GM12878 (cell line): ENCODE measurements at regions not wholly inside any gene's neighbourhood (a gene's known extent, or its start where the extent isn't known, plus 50 kb on each side); places are given as distances from the start of the nearest gene placed in this dataset.

Experiments
- ASH2L ChIP-seq: fragments of 300-600, 200-600 bp; sonication (generic); IDR thresholded peaks from 2 replicates; pipeline ENCODE4 v1.6.1; 2017; ENCODE audit warnings: low read depth, mild to moderate bottlenecking, borderline replicate concordance
- CHD2 ChIP-seq: IDR thresholded peaks from 2 replicates; pipeline ENCODE4 v1.6.1; 2011; ENCODE audit warnings: low read depth, low read length, improper control_type of control experiment, borderline replicate concordance
- MYC ChIP-seq: IDR thresholded peaks from 2 replicates; pipeline ENCODE4 v1.6.1; 2011; ENCODE audit warnings: mild to moderate bottlenecking, low read length, moderate library complexity, inconsistent platforms; ENCODE audit not compliant: insufficient read depth, insufficient replicate concordance, insufficient read length, severe bottlenecking
- PAX8 ChIP-seq: fragments of 450-650 bp; IDR thresholded peaks from 2 replicates; pipeline ENCODE4 v1.6.1; 2017; ENCODE audit warnings: mild to moderate bottlenecking, moderate library complexity
- POLR2AphosphoS5 ChIP-seq: IDR thresholded peaks from 2 replicates; pipeline ENCODE4 v1.6.1; 2011; ENCODE audit warnings: mild to moderate bottlenecking, low read length, inconsistent platforms
- RAD21 ChIP-seq: IDR thresholded peaks from 2 replicates; pipeline ENCODE4 v1.6.1; 2011; ENCODE audit warnings: mild to moderate bottlenecking, low read depth, low read length, moderate library complexity; ENCODE audit not compliant: insufficient read depth
- TAF1 ChIP-seq: IDR thresholded peaks from 2 replicates; pipeline ENCODE4 v1.6.1; 2011; ENCODE audit warnings: mild to moderate bottlenecking, low read depth, low read length, borderline replicate concordance
- ZNF24 ChIP-seq: fragments of 450-650 bp; IDR thresholded peaks from 2 replicates; pipeline ENCODE4 v1.6.1; 2017; ENCODE audit warnings: antibody characterized with exemption, mild to moderate bottlenecking
- ZNF384 ChIP-seq: IDR thresholded peaks from 2 replicates; pipeline ENCODE4 v1.6.1; 2012; ENCODE audit warnings: low read depth, mild to moderate bottlenecking, low read length, improper control_type of control experiment, borderline replicate concordance
- TF ChIP-seq, protein P1 (sequence below), 3 experiments: IDR thresholded peaks in 2 of 3; conservative IDR thresholded peaks in 1 of 3; 2 replicates each; pipeline ENCODE4 v1.5.1; 2011; ENCODE audit warnings: low read depth in 3 of 3, low read length in 3 of 3, mild to moderate bottlenecking in 3 of 3, control low read depth in 2 of 3, moderate library complexity in 2 of 3, inconsistent platforms in 1 of 3, mixed read lengths in 1 of 3; ENCODE audit not compliant: control insufficient read depth in 2 of 3, insufficient read depth in 1 of 3; ENCODE audit errors: extremely low read depth in 1 of 3

DNA sequence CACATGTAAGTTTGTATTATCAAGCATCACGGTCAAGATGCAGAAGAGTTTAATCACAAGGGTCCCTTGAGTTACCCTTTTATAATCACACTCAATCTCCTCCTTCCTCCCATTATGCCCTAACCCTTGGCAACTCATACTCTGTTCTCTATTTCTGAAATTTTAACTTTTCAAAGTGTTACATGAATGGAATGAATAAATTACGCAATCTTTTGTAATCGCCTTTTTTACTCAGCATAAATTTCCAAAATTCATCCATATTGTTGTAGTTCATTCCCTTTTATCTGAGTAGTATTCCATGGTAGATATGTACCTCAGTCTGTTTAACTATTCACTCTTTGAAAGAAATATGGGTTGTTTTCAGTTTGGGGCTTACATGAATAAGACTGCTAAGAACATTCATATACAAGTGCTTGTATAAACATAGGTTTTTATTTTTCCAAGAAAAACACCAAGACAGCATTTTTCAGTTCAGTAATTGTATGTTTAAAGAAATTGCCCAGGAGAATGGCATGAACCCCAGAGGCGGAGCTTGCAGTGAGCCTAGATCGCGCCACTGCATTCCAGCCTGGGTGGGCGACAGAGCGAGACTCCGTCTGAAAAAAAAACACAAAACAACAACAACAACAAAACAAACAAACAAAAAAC is 430.9 kb upstream of the KCNH7 start:
- no peak for TF ChIP-seq RAD21
- TF ChIP-seq POLR2AphosphoS5, result no peak
- no peak for TF ChIP-seq MYC
- TF ChIP-seq TAF1, result no peak
- TF ChIP-seq, protein P1, sequence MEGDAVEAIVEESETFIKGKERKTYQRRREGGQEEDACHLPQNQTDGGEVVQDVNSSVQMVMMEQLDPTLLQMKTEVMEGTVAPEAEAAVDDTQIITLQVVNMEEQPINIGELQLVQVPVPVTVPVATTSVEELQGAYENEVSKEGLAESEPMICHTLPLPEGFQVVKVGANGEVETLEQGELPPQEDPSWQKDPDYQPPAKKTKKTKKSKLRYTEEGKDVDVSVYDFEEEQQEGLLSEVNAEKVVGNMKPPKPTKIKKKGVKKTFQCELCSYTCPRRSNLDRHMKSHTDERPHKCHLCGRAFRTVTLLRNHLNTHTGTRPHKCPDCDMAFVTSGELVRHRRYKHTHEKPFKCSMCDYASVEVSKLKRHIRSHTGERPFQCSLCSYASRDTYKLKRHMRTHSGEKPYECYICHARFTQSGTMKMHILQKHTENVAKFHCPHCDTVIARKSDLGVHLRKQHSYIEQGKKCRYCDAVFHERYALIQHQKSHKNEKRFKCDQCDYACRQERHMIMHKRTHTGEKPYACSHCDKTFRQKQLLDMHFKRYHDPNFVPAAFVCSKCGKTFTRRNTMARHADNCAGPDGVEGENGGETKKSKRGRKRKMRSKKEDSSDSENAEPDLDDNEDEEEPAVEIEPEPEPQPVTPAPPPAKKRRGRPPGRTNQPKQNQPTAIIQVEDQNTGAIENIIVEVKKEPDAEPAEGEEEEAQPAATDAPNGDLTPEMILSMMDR (IDR thresholded peaks at IDR 0.05 in 2 of 3, conservative IDR thresholded peaks at IDR 0.05 in 1 of 3; ENCODE audit: control insufficient read depth in 2 of 3, extremely low read depth in 1 of 3, insufficient read depth in 1 of 3, low read depth in 3 of 3, low read length in 3 of 3), result no peak
- TF ChIP-seq ZNF384, result no peak
- TF ChIP-seq ASH2L, result no peak
- no peak for TF ChIP-seq ZNF24
- no peak for TF ChIP-seq CHD2
- TF ChIP-seq PAX8, result no peak
